ENCODE measurements at regions not wholly inside any gene's neighbourhood (a gene's known extent, or its start where the extent isn't known, plus 50 kb on each side); places are given as distances from the start of the nearest gene placed in this dataset.

GRCh38 chr13:81480634-81481033, 1139.7 kb upstream of the SPRY2 start:
- in situ Hi-C loops (cut with HindIII; ENCODE audit: low pct_unique_long_range_greater_than_20kb, low sequenced_read_pairs) = no loop called here
- DNase-seq (ENCODE audit: low read depth, low spot score) = peak; percentile 47

DNA sequence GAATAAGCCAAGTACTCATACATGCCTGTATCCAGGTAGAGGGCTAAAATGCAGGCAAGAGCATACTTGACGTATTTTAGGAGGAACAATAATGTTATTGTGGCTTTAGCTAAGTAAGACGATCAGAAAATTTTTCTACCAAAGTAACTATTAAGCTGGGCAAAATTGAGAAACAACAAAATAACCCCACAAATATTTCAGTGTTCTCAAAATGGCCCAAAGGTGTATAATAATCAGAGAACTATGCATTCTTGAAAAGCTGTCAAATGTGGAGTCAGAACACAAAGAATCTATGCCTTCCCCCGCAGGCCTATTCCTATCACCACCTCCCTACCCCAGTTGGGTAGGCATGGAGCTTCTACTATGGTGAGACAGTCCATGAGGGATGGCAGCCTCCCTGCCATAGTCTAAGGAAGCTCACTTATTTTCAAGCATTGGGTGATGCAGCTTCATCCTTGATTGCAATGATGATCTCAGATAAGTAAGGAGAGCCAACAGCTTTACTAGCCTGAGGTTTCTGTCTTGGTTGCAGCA, 1132.5 kb upstream of the SPRY2 start:
- in situ Hi-C loops (cut with HindIII; ENCODE audit: low pct_unique_long_range_greater_than_20kb, low sequenced_read_pairs) = no loop called here

DNA sequence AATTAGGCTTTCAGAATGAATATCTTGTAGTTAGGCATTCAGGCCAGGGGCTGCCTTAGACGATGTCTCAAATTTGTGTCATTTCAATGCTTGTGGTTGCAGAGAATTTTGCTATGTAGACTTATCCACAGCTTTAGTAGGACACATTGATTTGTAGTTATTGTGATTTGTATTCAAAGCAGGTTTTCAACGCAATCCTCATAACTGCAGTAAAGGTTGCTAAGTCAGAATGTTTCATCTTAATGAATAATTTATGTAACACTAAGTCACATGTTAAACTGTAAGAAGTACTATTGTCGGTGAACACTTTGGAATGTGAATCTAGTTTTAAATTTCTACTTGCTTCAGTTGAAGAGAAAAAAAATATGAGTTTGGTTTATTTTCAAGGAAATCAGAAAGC, 1117.2 kb upstream of the SPRY2 start:
- in situ Hi-C loops (cut with HindIII; ENCODE audit: low pct_unique_long_range_greater_than_20kb, low sequenced_read_pairs) = no loop called here
- DNase-seq (ENCODE audit: low read depth, low spot score) = no peak

More for the DNA sequence above, 1132.5 kb upstream of the SPRY2 start:
- DNase-seq (ENCODE audit: low read depth, low spot score) = no peak

- DNase-seq (ENCODE audit: low read depth, low spot score) = no peak
- in situ Hi-C loops (cut with HindIII; ENCODE audit: low pct_unique_long_range_greater_than_20kb, low sequenced_read_pairs) = no loop called here
Observed at GRCh38 chr13:81446441-81446840, 1105.5 kb upstream of the SPRY2 start.

DNA sequence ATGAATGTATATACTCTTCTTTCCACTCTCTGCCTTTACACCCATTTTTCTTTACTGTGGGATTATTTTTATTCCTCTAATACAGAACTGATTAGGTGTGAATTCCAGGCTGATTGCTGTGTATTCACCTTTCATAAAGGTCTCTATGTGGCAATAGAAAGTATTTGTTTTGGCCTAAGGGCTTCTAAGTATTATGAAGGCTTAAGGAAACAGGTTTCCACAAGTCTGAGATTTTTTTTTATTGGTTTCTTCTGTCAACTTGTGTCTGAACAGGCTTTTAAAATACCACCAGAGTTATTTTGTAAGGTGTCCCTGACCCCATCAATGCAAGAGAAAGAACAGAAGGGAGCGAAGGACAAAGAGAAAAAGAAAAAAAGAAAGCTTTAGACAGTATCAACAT, 1102.0 kb upstream of the SPRY2 start:
- in situ Hi-C loops (cut with HindIII; ENCODE audit: low pct_unique_long_range_greater_than_20kb, low sequenced_read_pairs) = no loop called here
- no peak for DNase-seq (ENCODE audit: low read depth, low spot score)

DNA sequence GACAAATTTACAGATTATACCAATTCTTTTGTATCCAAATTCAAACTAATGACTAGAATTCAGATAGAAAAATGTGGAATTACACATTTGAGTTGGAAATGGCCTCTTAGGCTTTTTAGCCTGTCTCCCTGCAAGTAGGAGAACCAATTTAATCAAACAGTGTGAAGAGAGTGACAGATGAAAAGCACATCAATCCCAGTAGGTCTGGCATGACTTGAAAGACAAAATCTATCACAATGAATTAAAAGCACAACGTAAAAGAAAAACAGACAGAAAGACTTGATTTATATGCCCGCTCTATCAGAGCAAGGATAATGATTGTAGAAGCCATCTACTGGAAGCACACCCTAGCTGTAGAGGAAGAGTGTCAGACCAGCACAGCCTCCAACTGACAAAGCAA, 1084.4 kb upstream of the SPRY2 start:
- in situ Hi-C loops (cut with HindIII; ENCODE audit: low pct_unique_long_range_greater_than_20kb, low sequenced_read_pairs) = no loop called here
- no peak for DNase-seq (ENCODE audit: low read depth, low spot score)

- in situ Hi-C loops (cut with HindIII; ENCODE audit: low pct_unique_long_range_greater_than_20kb, low sequenced_read_pairs) = no loop called here
- DNase-seq (ENCODE audit: low read depth, low spot score) = no peak
Observed at GRCh38 chr13:81409284-81409683, 1068.4 kb upstream of the SPRY2 start.

GRCh38 chr13:81408647-81409046, 1067.7 kb upstream of the SPRY2 start:
- in situ Hi-C loops (cut with HindIII; ENCODE audit: low pct_unique_long_range_greater_than_20kb, low sequenced_read_pairs) = no loop called here
- DNase-seq (ENCODE audit: low read depth, low spot score) = no peak

DNA sequence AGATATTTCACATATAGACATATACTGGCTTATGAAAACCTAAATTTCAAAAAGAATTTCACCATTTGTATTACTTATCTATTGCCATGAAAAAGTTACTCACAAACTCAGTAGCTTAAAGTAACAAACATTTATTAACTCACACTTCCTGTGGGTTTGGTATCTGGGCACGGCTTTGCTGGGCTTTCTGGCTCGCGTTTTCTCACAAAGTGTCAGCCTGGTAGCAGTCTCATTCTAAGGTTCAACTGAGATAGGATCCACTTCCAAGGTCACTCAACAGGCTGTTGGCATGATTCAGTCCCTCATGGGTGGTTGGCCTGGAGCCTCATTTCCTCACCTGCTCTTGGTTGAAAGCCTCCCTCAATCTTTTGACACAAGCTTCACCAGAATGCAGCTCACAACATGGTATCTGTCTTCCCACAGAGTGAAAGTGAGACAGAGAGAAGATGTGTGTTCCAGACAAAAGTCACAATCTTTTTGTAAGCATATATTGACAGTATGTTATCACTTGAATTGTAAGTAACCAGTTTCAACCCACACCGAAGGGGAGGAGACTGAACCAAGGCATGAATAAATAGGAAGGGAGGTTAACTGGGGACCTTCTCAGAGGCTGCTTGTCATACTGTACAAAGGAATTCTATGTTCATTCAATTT, 1065.8 kb upstream of the SPRY2 start:
- in situ Hi-C loops (cut with HindIII; ENCODE audit: low pct_unique_long_range_greater_than_20kb, low sequenced_read_pairs) = no loop called here
- DNase-seq (ENCODE audit: low read depth, low spot score) = no peak

DNA sequence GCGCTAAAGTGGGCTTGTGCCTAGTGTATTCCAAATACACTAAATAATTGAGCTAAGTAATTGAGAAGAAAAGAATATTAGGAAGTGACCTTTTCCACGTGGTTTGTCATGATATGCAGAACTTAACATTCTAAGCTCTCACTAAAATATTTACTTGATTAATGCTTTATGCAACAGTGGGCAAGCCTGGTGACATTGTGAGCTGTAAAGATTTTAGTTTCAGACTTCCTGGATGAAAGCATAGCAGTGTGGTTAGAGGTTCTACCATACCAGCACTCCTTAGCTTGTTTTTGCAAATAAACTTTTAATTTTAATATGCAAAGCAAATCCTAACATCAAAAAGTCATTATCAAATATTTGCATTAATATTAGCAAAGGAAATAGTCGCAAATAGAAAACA, 1065.1 kb upstream of the SPRY2 start:
- in situ Hi-C loops (cut with HindIII; ENCODE audit: low pct_unique_long_range_greater_than_20kb, low sequenced_read_pairs) = no loop called here
- DNase-seq (ENCODE audit: low read depth, low spot score) = no peak

- no peak for DNase-seq (ENCODE audit: low read depth, low spot score)
- in situ Hi-C loops (cut with HindIII; ENCODE audit: low pct_unique_long_range_greater_than_20kb, low sequenced_read_pairs) = no loop called here
Observed at GRCh38 chr13:81396192-81396591, 1055.3 kb upstream of the SPRY2 start.

GRCh38 chr13:81395368-81395767, 1054.4 kb upstream of the SPRY2 start:
- in situ Hi-C loops (cut with HindIII; ENCODE audit: low pct_unique_long_range_greater_than_20kb, low sequenced_read_pairs) = no loop called here
- DNase-seq (ENCODE audit: low read depth, low spot score) = peak; percentile 63

DNA sequence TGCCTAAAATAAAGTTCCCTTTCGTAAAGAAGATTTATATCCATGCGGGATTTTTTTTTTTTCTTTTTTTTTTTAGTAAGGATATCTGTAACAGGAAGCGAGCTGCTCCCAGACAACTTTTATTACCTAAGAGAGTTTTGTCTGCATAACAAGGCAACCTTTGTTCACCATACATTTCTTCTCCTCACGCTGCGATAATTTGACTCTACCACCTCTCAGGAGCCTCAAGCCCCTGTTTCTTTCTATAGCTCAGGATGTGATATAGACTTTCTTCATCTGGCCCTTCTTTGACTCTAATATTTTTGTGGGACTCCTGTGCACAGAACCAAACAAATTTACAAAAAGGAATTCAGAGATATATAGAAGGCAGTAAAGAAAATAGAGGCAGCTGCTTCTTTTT, 1053.7 kb upstream of the SPRY2 start:
- in situ Hi-C loops (cut with HindIII; ENCODE audit: low pct_unique_long_range_greater_than_20kb, low sequenced_read_pairs) = no loop called here
- peak; percentile 50 for DNase-seq (ENCODE audit: low read depth, low spot score)

- in situ Hi-C loops (cut with HindIII; ENCODE audit: low pct_unique_long_range_greater_than_20kb, low sequenced_read_pairs) = no loop called here
Observed at GRCh38 chr13:81393721-81394120, 1052.8 kb upstream of the SPRY2 start.

DNA sequence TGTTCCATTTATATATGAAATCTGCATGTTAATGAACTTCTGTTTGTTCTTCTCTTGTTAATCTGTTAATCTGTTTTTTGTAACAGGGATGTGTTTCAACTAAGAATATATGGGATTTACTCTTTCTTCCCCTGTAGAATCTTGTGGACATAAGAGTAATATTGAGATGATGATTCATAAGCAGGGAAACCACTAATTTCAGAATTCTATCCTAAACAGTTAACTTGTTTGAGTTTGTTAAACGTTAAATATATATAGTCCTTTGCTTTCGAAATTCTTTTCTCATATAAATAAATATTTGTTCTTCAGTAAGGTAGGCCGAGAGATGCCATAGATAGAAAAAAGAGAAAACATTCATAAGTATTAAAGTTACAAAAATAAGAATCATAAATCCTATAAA, 1052.2 kb upstream of the SPRY2 start:
- no peak for DNase-seq (ENCODE audit: low read depth, low spot score)
- in situ Hi-C loops (cut with HindIII; ENCODE audit: low pct_unique_long_range_greater_than_20kb, low sequenced_read_pairs) = no loop called here

More at GRCh38 chr13:81393721-81394120, 1052.8 kb upstream of the SPRY2 start:
- peak; percentile 20 for DNase-seq (ENCODE audit: low read depth, low spot score)

- in situ Hi-C loops (cut with HindIII; ENCODE audit: low pct_unique_long_range_greater_than_20kb, low sequenced_read_pairs) = no loop called here
- DNase-seq (ENCODE audit: low read depth, low spot score) = no peak
Observed at GRCh38 chr13:81388400-81388799, 1047.5 kb upstream of the SPRY2 start.

DNA sequence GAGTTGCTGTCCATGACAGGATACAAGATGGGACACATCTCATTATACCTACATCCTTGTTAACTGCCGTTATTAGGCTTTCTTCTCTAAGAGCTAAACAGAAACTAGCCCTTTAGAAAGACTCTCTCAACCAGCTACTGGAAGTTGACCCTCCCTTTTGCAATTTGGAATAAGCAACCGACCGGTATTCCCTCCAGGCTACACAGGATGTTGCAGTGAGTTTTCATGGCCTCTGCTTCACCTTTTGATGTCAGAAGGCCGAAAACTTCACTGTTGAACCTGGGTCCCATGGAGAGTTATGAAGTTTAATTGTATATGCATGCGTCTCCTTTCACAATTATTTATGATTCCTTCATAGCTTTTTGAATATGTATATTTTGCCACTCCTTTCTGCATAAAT, 1042.5 kb upstream of the SPRY2 start:
- no peak for DNase-seq (ENCODE audit: low read depth, low spot score)
- in situ Hi-C loops (cut with HindIII; ENCODE audit: low pct_unique_long_range_greater_than_20kb, low sequenced_read_pairs) = no loop called here

- in situ Hi-C loops (cut with HindIII; ENCODE audit: low pct_unique_long_range_greater_than_20kb, low sequenced_read_pairs) = no loop called here
- DNase-seq (ENCODE audit: low read depth, low spot score) = no peak
Observed at GRCh38 chr13:81382246-81382645, 1041.3 kb upstream of the SPRY2 start.

GRCh38 chr13:81381560-81381959, 1040.6 kb upstream of the SPRY2 start:
- in situ Hi-C loops (cut with HindIII; ENCODE audit: low pct_unique_long_range_greater_than_20kb, low sequenced_read_pairs) = no loop called here
- no peak for DNase-seq (ENCODE audit: low read depth, low spot score)

- in situ Hi-C loops (cut with HindIII; ENCODE audit: low pct_unique_long_range_greater_than_20kb, low sequenced_read_pairs) = no loop called here
- DNase-seq (ENCODE audit: low read depth, low spot score) = peak; percentile 14
Observed at GRCh38 chr13:81379183-81379582, 1038.3 kb upstream of the SPRY2 start.
